ENCODE measurements at regions not wholly inside any gene's neighbourhood (a gene's known extent, or its start where the extent isn't known, plus 50 kb on each side); places are given as distances from the start of the nearest gene placed in this dataset.
"Not testable (repeated sequence)": the region's sequence is repeated elsewhere in the genome, so short reads cannot be mapped to it uniquely, and the experiment has no call there.

DNA sequence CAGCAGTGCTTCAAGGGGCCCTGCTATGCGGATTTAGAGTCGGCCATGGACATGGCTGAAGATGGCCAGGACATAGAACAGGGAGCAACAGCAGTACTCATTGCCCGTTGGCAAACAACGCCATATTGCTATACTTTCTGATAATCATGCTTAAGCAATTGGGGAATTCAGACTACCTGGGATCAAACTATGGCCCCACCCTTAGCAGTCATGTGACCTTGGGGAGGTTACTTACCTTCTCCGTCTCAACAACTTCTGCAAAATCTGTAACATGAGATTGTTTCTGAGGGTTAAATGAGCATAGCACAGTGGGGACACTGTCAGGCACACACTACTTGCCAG is 62.1 kb upstream of the MSMB start:
- TF ChIP-seq EP300 (IDR thresholded peaks at IDR 0.05); BHLHE40 (IDR thresholded peaks at IDR 0.05; ENCODE audit: low read depth, low read length); REST (IDR thresholded peaks at IDR 0.05); EHF (CRISPR knock-in tag; IDR thresholded peaks at IDR 0.05); CHD4 (IDR thresholded peaks at IDR 0.05; ENCODE audit: borderline replicate concordance); POLR2A (IDR thresholded peaks at IDR 0.05; ENCODE audit: low read length); HOXA7 (CRISPR knock-in tag; IDR thresholded peaks at IDR 0.05): not testable (repeated sequence)
- TF ChIP-seq, protein P1, sequence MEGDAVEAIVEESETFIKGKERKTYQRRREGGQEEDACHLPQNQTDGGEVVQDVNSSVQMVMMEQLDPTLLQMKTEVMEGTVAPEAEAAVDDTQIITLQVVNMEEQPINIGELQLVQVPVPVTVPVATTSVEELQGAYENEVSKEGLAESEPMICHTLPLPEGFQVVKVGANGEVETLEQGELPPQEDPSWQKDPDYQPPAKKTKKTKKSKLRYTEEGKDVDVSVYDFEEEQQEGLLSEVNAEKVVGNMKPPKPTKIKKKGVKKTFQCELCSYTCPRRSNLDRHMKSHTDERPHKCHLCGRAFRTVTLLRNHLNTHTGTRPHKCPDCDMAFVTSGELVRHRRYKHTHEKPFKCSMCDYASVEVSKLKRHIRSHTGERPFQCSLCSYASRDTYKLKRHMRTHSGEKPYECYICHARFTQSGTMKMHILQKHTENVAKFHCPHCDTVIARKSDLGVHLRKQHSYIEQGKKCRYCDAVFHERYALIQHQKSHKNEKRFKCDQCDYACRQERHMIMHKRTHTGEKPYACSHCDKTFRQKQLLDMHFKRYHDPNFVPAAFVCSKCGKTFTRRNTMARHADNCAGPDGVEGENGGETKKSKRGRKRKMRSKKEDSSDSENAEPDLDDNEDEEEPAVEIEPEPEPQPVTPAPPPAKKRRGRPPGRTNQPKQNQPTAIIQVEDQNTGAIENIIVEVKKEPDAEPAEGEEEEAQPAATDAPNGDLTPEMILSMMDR (IDR thresholded peaks at IDR 0.05) = not testable (repeated sequence)
- TF ChIP-seq, protein P2, sequence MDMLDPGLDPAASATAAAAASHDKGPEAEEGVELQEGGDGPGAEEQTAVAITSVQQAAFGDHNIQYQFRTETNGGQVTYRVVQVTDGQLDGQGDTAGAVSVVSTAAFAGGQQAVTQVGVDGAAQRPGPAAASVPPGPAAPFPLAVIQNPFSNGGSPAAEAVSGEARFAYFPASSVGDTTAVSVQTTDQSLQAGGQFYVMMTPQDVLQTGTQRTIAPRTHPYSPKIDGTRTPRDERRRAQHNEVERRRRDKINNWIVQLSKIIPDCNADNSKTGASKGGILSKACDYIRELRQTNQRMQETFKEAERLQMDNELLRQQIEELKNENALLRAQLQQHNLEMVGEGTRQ (IDR thresholded peaks at IDR 0.05) = not testable (repeated sequence)
- TF ChIP-seq, protein P3, sequence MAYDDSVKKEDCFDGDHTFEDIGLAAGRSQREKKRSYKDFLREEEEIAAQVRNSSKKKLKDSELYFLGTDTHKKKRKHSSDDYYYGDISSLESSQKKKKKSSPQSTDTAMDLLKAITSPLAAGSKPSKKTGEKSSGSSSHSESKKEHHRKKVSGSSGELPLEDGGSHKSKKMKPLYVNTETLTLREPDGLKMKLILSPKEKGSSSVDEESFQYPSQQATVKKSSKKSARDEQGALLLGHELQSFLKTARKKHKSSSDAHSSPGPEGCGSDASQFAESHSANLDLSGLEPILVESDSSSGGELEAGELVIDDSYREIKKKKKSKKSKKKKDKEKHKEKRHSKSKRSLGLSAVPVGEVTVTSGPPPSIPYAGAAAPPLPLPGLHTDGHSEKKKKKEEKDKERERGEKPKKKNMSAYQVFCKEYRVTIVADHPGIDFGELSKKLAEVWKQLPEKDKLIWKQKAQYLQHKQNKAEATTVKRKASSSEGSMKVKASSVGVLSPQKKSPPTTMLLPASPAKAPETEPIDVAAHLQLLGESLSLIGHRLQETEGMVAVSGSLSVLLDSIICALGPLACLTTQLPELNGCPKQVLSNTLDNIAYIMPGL (CRISPR knock-in tag; IDR thresholded peaks at IDR 0.05; ENCODE audit: borderline replicate concordance) = not testable (repeated sequence)
- TF ChIP-seq, protein P4, sequence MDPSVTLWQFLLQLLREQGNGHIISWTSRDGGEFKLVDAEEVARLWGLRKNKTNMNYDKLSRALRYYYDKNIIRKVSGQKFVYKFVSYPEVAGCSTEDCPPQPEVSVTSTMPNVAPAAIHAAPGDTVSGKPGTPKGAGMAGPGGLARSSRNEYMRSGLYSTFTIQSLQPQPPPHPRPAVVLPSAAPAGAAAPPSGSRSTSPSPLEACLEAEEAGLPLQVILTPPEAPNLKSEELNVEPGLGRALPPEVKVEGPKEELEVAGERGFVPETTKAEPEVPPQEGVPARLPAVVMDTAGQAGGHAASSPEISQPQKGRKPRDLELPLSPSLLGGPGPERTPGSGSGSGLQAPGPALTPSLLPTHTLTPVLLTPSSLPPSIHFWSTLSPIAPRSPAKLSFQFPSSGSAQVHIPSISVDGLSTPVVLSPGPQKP (IDR thresholded peaks at IDR 0.05; ENCODE audit: low read depth, low read length) = not testable (repeated sequence)
- TF ChIP-seq, protein P5, sequence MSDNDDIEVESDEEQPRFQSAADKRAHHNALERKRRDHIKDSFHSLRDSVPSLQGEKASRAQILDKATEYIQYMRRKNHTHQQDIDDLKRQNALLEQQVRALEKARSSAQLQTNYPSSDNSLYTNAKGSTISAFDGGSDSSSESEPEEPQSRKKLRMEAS (IDR thresholded peaks at IDR 0.05) = not testable (repeated sequence)
- TF ChIP-seq, protein P6, sequence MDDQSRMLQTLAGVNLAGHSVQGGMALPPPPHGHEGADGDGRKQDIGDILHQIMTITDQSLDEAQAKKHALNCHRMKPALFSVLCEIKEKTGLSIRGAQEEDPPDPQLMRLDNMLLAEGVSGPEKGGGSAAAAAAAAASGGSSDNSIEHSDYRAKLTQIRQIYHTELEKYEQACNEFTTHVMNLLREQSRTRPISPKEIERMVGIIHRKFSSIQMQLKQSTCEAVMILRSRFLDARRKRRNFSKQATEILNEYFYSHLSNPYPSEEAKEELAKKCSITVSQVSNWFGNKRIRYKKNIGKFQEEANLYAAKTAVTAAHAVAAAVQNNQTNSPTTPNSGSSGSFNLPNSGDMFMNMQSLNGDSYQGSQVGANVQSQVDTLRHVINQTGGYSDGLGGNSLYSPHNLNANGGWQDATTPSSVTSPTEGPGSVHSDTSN (IDR thresholded peaks at IDR 0.05) = not testable (repeated sequence)
